ENCODE measurements at regions not wholly inside any gene's neighbourhood (a gene's known extent, or its start where the extent isn't known, plus 50 kb on each side); places are given as distances from the start of the nearest gene placed in this dataset.
"Not testable (repeated sequence)": the region's sequence is repeated elsewhere in the genome, so short reads cannot be mapped to it uniquely, and the experiment has no call there.

- no peaks in the 10 kb centered on the region for H3K9me3 Mint-ChIP-seq (ENCODE audit: low read depth)
Measured at GRCh38 chr21:31420354-31420753, 76.3 kb upstream of the TIAM1 start.

DNA sequence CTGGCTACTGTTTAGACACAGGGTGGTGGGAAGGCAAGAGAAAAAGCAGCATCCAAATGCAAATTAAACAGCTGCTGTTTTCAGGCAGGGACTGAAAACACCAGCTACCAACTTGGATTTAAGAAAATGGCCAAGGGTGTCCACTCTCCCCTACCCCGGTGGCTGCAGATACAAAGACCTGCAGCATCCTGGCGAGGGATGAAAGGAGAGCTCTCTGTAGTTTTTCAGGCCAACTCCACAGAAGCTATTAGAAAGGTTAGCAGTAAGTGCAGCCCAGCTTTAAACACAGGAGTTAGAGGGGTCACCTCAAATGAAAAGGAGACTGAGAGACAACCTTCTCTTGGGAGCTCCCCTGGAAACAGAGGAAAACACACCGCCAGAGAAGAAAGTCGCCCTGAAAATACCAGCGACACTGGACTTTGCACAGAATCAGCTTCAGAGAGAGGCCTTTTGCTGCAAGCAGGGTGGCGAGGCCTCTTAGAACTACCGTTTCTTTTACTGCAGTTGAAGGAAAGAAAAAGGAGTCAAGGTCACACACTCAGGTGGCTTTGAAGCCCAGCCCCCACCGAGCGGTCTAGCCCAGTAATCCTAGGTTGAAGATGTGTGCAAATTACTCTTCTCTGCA is 74.4 kb upstream of the TIAM1 start:
- Mint-ChIP-seq H3K36me3 (ENCODE audit: insufficient read depth) (peaks cover 4% of the 10 kb centered on the region), H3K4me1 (ENCODE audit: low read depth) (no peaks in the 10 kb centered on the region), H3K27ac (no peak overlapping the region), H3K4me3 (ENCODE audit: low read depth) (no peak overlapping the region), H3K9me3 (ENCODE audit: low read depth) (no peaks in the 10 kb centered on the region), H3K27me3 (no peaks in the 10 kb centered on the region)
- DNase-seq (ENCODE audit: low spot score, unreplicated experiment), result no peak
- no peak for TF ChIP-seq CTCF (IDR thresholded peaks at IDR 0.05; ENCODE audit: unreplicated experiment)

More at GRCh38 chr21:31420354-31420753, 76.3 kb upstream of the TIAM1 start:
- DNase-seq (ENCODE audit: low spot score, unreplicated experiment), result no peak
- Mint-ChIP-seq H3K27me3 (no peaks in the 10 kb centered on the region), H3K27ac (no peak overlapping the region), H3K36me3 (ENCODE audit: insufficient read depth) (peaks cover 4% of the 10 kb centered on the region), H3K4me1 (ENCODE audit: low read depth) (peaks cover 11% of the 10 kb centered on the region), H3K4me3 (ENCODE audit: low read depth) (no peak overlapping the region)
- no peak for TF ChIP-seq CTCF (IDR thresholded peaks at IDR 0.05; ENCODE audit: unreplicated experiment)

DNA sequence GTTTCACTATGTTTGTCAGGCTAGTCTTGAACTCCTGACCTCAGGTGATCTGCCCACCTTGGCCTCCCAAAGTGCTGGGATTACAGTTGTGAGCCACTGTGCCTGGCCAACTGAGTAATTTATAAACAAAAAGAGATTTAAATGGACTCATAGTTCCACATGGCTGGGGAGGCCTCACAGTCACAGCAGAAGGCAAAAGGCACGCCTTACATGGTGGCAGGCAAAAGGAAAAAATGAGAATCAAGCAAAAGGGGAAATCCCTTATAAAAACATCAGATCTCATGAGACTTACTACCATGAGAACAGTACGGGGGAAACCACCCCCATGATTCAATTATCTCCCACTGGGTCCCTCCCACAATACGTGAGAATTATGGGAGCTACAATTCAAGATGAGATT is 73.2 kb upstream of the TIAM1 start:
- H3K27me3 Mint-ChIP-seq; H3K36me3 Mint-ChIP-seq (ENCODE audit: insufficient read depth); H3K27ac Mint-ChIP-seq; H3K4me1 Mint-ChIP-seq (ENCODE audit: low read depth); H3K4me3 Mint-ChIP-seq (ENCODE audit: low read depth); DNase-seq (ENCODE audit: low spot score, unreplicated experiment); H3K9me3 Mint-ChIP-seq (ENCODE audit: low read depth): not testable (repeated sequence)

DNA sequence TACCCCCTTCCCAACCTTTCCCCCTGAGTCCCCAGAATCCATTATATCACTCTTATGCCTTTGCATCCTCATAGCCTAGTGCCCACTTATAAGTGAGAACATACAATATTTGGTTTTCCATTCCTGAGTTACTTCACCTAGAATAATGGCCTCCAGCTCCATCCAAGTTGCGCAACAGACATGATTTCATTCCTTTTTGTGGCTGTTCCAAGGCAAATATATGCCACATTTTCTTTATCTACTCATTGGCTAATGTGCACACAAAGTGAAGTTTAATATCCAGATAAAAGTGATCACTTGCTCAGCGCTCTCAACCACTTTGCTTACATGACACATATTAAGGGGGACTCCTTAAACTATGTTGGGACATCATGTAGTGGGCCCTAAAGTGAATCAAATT is 72.4 kb upstream of the TIAM1 start:
- H3K36me3 Mint-ChIP-seq (ENCODE audit: insufficient read depth), result peaks cover 5% of the 10 kb centered on the region
- H3K27me3 Mint-ChIP-seq, result no peaks in the 10 kb centered on the region
- H3K27ac Mint-ChIP-seq, result no peak overlapping the region
- no peak for DNase-seq (ENCODE audit: low spot score, unreplicated experiment)
- no peak for TF ChIP-seq CTCF (IDR thresholded peaks at IDR 0.05; ENCODE audit: unreplicated experiment)
- H3K9me3 Mint-ChIP-seq (ENCODE audit: low read depth), result no peaks in the 10 kb centered on the region
- H3K4me3 Mint-ChIP-seq (ENCODE audit: low read depth), result no peak overlapping the region
- no peaks in the 10 kb centered on the region for H3K4me1 Mint-ChIP-seq (ENCODE audit: low read depth)

DNA sequence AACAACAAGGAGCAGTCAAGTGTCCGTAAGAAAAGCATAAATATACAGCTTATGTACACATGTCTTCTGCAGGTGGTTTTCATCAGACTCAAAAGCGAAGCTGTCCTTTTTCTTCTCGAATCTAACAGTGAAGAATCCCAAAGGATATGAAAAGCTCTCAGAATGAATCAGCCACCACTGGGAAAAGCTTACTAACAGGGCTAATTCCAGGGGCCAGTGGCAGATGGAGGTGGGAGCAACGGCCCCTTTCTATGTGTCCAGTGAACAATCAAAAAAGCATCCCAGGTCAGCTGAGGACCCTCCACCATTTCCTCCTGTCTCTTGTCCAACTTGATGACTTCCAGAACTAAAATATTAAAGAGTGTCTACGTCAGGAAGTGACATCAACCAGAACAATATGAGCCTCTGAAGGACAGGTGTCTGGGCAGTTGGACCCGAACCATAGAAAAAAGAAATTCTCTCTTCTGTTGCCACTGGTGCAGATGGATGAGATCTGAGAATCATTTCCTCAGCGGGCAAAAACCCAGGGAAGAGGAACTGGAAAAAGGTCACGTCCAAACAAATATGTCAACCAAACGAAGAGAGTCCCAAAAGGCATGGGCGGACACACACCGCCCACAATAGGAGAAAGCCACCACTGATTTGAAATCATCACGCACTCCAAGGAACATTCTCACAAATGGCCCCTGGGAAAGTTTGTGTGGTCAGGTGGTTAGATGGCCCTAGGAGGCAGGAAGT is 70.4 kb upstream of the TIAM1 start:
- H3K9me3 Mint-ChIP-seq (ENCODE audit: low read depth), result no peaks in the 10 kb centered on the region
- no peak overlapping the region for H3K4me3 Mint-ChIP-seq (ENCODE audit: low read depth)
- H3K27ac Mint-ChIP-seq, result no peak overlapping the region
- TF ChIP-seq CTCF (IDR thresholded peaks at IDR 0.05; ENCODE audit: unreplicated experiment), result no peak
- H3K27me3 Mint-ChIP-seq, result no peaks in the 10 kb centered on the region
- DNase-seq (ENCODE audit: low spot score, unreplicated experiment), result no peak
- peaks cover 5% of the 10 kb centered on the region for H3K36me3 Mint-ChIP-seq (ENCODE audit: insufficient read depth)
- no peaks in the 10 kb centered on the region for H3K4me1 Mint-ChIP-seq (ENCODE audit: low read depth)

DNA sequence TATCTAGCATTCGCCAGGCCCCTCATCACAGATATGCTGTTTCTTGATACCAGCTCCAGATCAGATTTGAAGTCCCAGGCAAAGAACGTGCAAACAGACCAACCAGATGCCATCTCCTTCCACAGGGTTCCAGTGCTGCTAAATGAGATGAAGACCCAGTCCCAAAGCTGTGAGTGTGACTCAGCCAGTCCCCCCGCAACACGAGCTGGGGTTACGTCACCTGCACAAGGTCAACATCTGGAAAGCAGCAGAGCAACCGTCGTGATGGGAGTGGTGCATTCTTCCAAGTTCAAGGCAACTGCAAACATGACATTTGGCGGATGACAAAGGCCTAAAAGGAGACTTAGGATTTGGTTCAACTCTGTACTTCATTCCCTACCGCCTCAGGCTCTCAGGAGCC is 69.6 kb upstream of the TIAM1 start:
- no peak for TF ChIP-seq CTCF (IDR thresholded peaks at IDR 0.05; ENCODE audit: unreplicated experiment)
- Mint-ChIP-seq H3K4me3 (ENCODE audit: low read depth) (no peak overlapping the region), H3K4me1 (ENCODE audit: low read depth) (no peaks in the 10 kb centered on the region), H3K36me3 (ENCODE audit: insufficient read depth) (peaks cover 5% of the 10 kb centered on the region), H3K9me3 (ENCODE audit: low read depth) (no peaks in the 10 kb centered on the region), H3K27me3 (no peaks in the 10 kb centered on the region), H3K27ac (no peak overlapping the region)
- DNase-seq (ENCODE audit: low spot score, unreplicated experiment), result no peak

Measured in progenitor cell of endocrine pancreas (in vitro differentiated cells).